Endodermal cell (in vitro differentiated cells): ENCODE measurements at regions not wholly inside any gene's neighbourhood (a gene's known extent, or its start where the extent isn't known, plus 50 kb on each side); places are given as distances from the start of the nearest gene placed in this dataset.

ENCODE experiments used
- DNase-seq: peaks from one replicate; pipeline ENCODE4 v3.0.0-alpha.2; 2017
- H3K27ac ChIP-seq: 2 replicates; pipeline ENCODE4 v1.5.1; 2013; ENCODE audit warnings: mild to moderate bottlenecking, low read depth, low read length, moderate library complexity
- H3K27me3 ChIP-seq: 2 replicates; pipeline ENCODE4 v1.6.1; 2013; ENCODE audit warnings: mild to moderate bottlenecking, low read length, moderate library complexity; ENCODE audit not compliant: insufficient read depth, control insufficient read depth, poor library complexity, severe bottlenecking
- H3K36me3 ChIP-seq: 2 replicates; pipeline ENCODE4 v1.7.0; 2013; ENCODE audit warnings: mild to moderate bottlenecking, low read length, moderate library complexity; ENCODE audit not compliant: control insufficient read depth, insufficient read depth
- H3K4me1 ChIP-seq: one replicate; pipeline ENCODE4 v1.7.0; 2013; ENCODE audit warnings: low read length; ENCODE audit not compliant: control insufficient read depth, insufficient read depth
- H3K4me3 ChIP-seq: 2 replicates; pipeline ENCODE4 v1.5.1; 2013; ENCODE audit warnings: mild to moderate bottlenecking, low read length, moderate library complexity
- H3K9ac ChIP-seq: 2 replicates; pipeline ENCODE4 v1.6.1; 2013; ENCODE audit warnings: mild to moderate bottlenecking, low read length, moderate library complexity; ENCODE audit not compliant: poor library complexity, severe bottlenecking; ENCODE audit errors: extremely low read depth
- H3K9me3 ChIP-seq: 2 replicates; pipeline ENCODE4 v1.6.1; 2013; ENCODE audit warnings: mild to moderate bottlenecking, low read length, moderate library complexity; ENCODE audit not compliant: control insufficient read depth
- H3K27ac Mint-ChIP-seq: 2 replicates; pipeline ENCODE4 v1.8.0; 2020; ENCODE audit warnings: mixed read lengths
- H3K27me3 Mint-ChIP-seq: 2 replicates; pipeline ENCODE4 v1.8.0; 2021; ENCODE audit warnings: mild to moderate bottlenecking, mixed read lengths; ENCODE audit not compliant: insufficient read depth
- H3K36me3 Mint-ChIP-seq: 2 replicates; pipeline ENCODE4 v1.8.0; 2020; ENCODE audit warnings: low read depth, mixed read lengths
- H3K4me1 Mint-ChIP-seq: 2 replicates; pipeline ENCODE4 v1.8.0; 2020; ENCODE audit warnings: mixed read lengths
- H3K4me3 Mint-ChIP-seq: 2 replicates; pipeline ENCODE4 v1.8.0; 2020; ENCODE audit warnings: mild to moderate bottlenecking, moderate library complexity, mixed read lengths
- H3K9me3 Mint-ChIP-seq: 2 replicates; pipeline ENCODE4 v1.8.0; 2020; ENCODE audit warnings: mild to moderate bottlenecking, mixed read lengths
- WGBS, 2 experiments: methylation state at CpG; one replicate each; pipeline versions ENCODE4 v1.1.5 to v1.1.7; 2013; ENCODE audit warnings: missing lambda C conversion rate in 2 of 2, mixed read lengths in 1 of 2; ENCODE audit not compliant: insufficient coverage in 1 of 2, insufficient read length in 1 of 2; 5-methylcytosine and 5-hydroxymethylcytosine counted together
- TF ChIP-seq, protein P1 (sequence below): fragments of 200-600 bp; sonication (generic); conservative IDR thresholded peaks from 2 replicates; pipeline ENCODE4 v1.5.0; 2021; ENCODE audit warnings: antibody characterized with exemption, mild to moderate bottlenecking

GRCh38 chr5:135243556-135244285 lies 155.3 kb downstream of the MACROH2A1 start:
- Histone ChIP-seq H3K27me3 (peaks cover 8% of the 10 kb centered on the region), H3K4me3 (no peak overlapping the region), H3K27ac (no peak overlapping the region), H3K4me1 (peaks cover 21% of the 10 kb centered on the region), H3K36me3 (no peaks in the 10 kb centered on the region), H3K9me3 (no peaks in the 10 kb centered on the region), H3K9ac (no peak overlapping the region)
- Mint-ChIP-seq H3K27me3 (peaks cover 23% of the 10 kb centered on the region), H3K9me3 (no peaks in the 10 kb centered on the region), H3K4me3 (no peak overlapping the region), H3K27ac (no peak overlapping the region), H3K4me1 (peaks cover 31% of the 10 kb centered on the region), H3K36me3 (no peaks in the 10 kb centered on the region)
- TF ChIP-seq, protein P1, sequence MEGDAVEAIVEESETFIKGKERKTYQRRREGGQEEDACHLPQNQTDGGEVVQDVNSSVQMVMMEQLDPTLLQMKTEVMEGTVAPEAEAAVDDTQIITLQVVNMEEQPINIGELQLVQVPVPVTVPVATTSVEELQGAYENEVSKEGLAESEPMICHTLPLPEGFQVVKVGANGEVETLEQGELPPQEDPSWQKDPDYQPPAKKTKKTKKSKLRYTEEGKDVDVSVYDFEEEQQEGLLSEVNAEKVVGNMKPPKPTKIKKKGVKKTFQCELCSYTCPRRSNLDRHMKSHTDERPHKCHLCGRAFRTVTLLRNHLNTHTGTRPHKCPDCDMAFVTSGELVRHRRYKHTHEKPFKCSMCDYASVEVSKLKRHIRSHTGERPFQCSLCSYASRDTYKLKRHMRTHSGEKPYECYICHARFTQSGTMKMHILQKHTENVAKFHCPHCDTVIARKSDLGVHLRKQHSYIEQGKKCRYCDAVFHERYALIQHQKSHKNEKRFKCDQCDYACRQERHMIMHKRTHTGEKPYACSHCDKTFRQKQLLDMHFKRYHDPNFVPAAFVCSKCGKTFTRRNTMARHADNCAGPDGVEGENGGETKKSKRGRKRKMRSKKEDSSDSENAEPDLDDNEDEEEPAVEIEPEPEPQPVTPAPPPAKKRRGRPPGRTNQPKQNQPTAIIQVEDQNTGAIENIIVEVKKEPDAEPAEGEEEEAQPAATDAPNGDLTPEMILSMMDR: no peak
- WGBS, 2 experiments: 90 to 94% methylated on average over 13 to 22 of the region's 22 CpGs
- peak; percentile 33 for DNase-seq

- H3K27me3 ChIP-seq: peaks cover 8% of the 10 kb centered on the region
- H3K4me1 Mint-ChIP-seq: peaks cover 31% of the 10 kb centered on the region
- no peak overlapping the region for H3K27ac Mint-ChIP-seq
- H3K4me3 Mint-ChIP-seq: no peak overlapping the region
- WGBS, 2 experiments: 95 to 100% methylated on average over 6 to 8 of the region's 8 CpGs
- H3K4me1 ChIP-seq: peaks cover 21% of the 10 kb centered on the region
- no peak overlapping the region for H3K27ac ChIP-seq
- no peak overlapping the region for H3K9ac ChIP-seq
- DNase-seq: peak; percentile 20
- H3K36me3 Mint-ChIP-seq: no peaks in the 10 kb centered on the region
- peaks cover 20% of the 10 kb centered on the region for H3K27me3 Mint-ChIP-seq
- H3K4me3 ChIP-seq: no peak overlapping the region
- TF ChIP-seq, protein P1: no peak
- H3K9me3 ChIP-seq: no peaks in the 10 kb centered on the region
- H3K9me3 Mint-ChIP-seq: no peaks in the 10 kb centered on the region
- H3K36me3 ChIP-seq: no peaks in the 10 kb centered on the region
These were observed 156.0 kb downstream of the MACROH2A1 start for GRCh38 chr5:135242866-135243555.

DNA sequence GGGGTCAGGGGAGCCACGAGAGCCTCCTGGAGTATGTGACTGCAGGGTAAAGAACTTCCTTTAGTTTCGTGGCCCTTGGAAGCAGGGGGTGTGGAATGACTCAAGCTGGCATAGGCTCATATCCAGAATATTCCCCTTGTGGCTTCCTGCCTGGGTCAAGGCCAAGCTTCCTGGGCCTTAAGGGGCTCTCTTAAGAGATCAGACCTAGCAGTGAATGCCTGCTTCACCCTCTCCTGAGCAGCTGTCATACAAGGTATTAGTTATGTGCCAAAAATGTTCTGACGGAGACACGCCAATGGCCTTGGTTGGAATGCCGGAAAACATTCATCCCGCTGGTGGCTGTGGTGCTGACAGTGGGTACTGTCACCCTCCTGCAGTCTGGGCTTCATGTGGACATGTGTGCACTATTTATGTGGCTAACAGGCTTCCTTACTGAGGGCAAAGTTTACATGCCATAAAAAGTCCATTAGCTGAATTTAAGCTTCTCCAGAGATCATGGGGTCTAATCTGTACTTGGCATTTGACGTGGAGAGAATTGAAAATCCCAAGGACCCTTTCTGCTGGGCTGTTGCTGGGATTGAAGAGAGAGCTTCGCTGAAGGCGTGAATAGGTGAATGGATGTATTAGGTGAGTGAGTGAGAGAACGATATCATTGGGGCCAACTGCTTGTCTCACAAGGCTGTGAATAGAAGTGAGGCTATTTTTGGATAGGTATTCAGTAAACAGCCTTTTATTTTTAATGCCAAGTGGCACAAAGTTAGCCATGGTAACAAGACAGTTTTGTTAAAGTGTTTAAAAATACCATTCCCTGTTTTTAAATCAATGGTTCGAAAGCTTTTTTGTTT lies 156.8 kb downstream of the MACROH2A1 start:
- H3K9ac ChIP-seq: no peak overlapping the region
- peak; percentile 28 for DNase-seq
- peaks cover 23% of the 10 kb centered on the region for H3K27me3 Mint-ChIP-seq
- no peak overlapping the region for H3K27ac Mint-ChIP-seq
- 92 to 98% methylated on average over 7 to 11 of the region's 11 CpGs for WGBS, 2 experiments
- H3K27ac ChIP-seq: no peak overlapping the region
- H3K27me3 ChIP-seq: peaks cover 8% of the 10 kb centered on the region
- H3K4me1 ChIP-seq: peaks cover 16% of the 10 kb centered on the region
- no peak overlapping the region for H3K4me3 Mint-ChIP-seq
- TF ChIP-seq, protein P1: no peak
- no peaks in the 10 kb centered on the region for H3K36me3 Mint-ChIP-seq
- H3K36me3 ChIP-seq: no peaks in the 10 kb centered on the region
- no peak overlapping the region for H3K4me3 ChIP-seq
- no peaks in the 10 kb centered on the region for H3K9me3 Mint-ChIP-seq
- H3K4me1 Mint-ChIP-seq: peaks cover 24% of the 10 kb centered on the region
- no peaks in the 10 kb centered on the region for H3K9me3 ChIP-seq
